ENCODE measurements at regions not wholly inside any gene's neighbourhood (a gene's known extent, or its start where the extent isn't known, plus 50 kb on each side); places are given as distances from the start of the nearest gene placed in this dataset.

DNA sequence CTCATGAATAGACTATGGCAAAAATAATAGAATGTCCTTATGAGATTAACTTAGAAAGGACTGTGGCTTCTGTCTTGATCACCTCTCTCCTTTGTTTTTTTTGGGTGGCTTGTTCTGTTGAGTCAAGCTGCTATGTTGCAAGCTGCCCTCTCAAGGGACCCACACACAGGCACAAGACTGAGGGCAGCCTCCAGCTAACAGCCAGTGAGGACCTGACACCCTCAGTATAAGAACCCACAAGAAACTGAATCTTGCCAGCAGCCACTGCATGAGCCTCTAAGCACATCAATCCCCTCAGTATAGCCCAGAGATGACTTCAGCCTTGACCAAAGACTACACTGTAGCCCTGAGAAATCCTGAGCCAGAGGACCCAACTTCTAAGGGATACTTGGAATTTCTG lies 361.1 kb downstream of the MCTP2 start:
- TF ChIP-seq, protein P1, sequence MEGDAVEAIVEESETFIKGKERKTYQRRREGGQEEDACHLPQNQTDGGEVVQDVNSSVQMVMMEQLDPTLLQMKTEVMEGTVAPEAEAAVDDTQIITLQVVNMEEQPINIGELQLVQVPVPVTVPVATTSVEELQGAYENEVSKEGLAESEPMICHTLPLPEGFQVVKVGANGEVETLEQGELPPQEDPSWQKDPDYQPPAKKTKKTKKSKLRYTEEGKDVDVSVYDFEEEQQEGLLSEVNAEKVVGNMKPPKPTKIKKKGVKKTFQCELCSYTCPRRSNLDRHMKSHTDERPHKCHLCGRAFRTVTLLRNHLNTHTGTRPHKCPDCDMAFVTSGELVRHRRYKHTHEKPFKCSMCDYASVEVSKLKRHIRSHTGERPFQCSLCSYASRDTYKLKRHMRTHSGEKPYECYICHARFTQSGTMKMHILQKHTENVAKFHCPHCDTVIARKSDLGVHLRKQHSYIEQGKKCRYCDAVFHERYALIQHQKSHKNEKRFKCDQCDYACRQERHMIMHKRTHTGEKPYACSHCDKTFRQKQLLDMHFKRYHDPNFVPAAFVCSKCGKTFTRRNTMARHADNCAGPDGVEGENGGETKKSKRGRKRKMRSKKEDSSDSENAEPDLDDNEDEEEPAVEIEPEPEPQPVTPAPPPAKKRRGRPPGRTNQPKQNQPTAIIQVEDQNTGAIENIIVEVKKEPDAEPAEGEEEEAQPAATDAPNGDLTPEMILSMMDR (IDR thresholded peaks at IDR 0.05): no peak
- no peak for DNase-seq
- Histone ChIP-seq H3K4me3 (no peak overlapping the region), H3K36me3 (no peaks in the 10 kb centered on the region), H3K4me1 (no peaks in the 10 kb centered on the region), H3K27ac (no peak overlapping the region), H3K27me3 (no peaks in the 10 kb centered on the region), H3K9me3 (no peaks in the 10 kb centered on the region)
- intact Hi-C loops (cut with DNase I): no loop called here
- no peak for ATAC-seq

DNA sequence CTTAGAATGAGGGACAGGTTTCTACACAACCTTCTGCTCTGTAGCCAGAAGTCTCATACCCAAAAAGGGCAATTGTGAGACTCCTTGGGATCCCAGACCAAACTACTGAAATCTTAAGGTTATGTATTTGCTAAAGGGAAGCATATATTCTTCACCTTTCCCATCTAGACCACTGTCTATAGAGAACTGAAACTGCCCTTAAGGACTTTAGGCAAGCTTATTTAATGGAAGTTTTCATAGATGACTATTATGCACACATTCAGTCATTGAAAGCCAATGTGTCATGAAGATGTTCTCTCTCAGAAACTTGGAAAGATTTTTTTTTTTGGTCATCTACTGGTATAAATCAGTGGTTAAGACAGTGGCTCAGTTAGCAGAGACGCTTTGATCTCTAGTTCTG lies 365.3 kb downstream of the MCTP2 start:
- DNase-seq (no peak), ATAC-seq (no peak)
- TF ChIP-seq, protein P1 (IDR thresholded peaks at IDR 0.05): no peak
- no peak overlapping the region for H3K4me3 ChIP-seq
- H3K4me1 ChIP-seq: no peaks in the 10 kb centered on the region
- no peaks in the 10 kb centered on the region for H3K36me3 ChIP-seq
- no peak overlapping the region for H3K27ac ChIP-seq
- no peaks in the 10 kb centered on the region for H3K27me3 ChIP-seq
- no peaks in the 10 kb centered on the region for H3K9me3 ChIP-seq
- intact Hi-C loops (cut with DNase I): no loop called here

DNA sequence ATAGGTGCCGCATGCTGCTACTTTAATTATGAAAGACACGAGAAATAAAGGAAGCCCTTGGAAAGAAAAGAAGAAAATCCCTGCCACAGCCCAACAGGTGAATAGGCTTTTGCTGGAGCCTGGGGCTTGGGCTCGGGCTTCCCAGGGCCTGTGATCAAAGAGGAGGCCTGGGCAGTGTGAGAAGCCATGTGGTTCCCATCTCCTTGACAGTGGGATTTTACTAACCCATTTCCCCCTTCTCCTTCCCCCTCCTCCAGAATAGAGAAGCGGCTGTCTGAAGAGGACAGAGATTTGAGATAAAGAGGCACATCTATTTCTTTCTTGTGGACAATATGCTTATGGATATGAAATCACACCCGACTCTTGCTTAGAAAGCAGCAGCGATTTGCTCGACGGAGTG lies 369.1 kb downstream of the MCTP2 start:
- ATAC-seq (no peak), DNase-seq (no peak)
- no peaks in the 10 kb centered on the region for H3K9me3 ChIP-seq
- no peak overlapping the region for H3K27ac ChIP-seq
- no peaks in the 10 kb centered on the region for H3K36me3 ChIP-seq
- no peaks in the 10 kb centered on the region for H3K27me3 ChIP-seq
- TF ChIP-seq, protein P1 (IDR thresholded peaks at IDR 0.05): no peak
- H3K4me1 ChIP-seq: peaks cover 3% of the 10 kb centered on the region
- H3K4me3 ChIP-seq: no peak overlapping the region
- intact Hi-C loops (cut with DNase I): no loop called here

DNA sequence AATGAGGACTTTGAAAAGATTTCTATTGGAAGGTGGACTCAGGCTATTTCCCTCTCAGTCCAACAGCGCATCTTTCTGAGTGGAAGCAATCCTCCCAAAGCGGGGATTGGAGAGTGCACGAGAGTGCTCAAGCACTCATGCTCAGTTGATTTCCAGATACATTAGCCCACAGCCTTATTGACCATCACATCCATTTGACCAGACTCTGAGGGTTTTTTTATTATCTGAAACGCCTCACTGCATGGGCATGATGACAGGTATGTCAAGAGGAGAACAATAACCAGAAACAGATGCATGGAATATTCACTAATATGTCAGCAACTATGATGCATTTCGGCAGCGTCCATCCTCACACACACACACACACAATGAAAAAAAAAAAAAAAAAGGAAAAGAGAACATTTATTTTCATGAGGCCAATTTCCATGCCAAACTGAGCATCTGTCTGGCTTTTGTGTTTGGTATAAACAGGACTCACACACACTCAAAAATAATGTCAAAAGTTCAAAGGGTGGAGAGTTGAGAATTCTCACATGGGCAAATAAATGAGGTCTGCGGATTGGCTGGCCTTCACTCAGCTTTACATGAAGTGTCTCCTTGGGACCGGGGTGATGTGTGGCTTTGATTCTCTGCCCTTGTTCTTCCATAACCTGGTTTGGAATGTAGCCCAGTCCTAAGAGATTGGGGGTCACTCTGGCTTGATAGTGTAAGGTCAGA lies 371.6 kb downstream of the MCTP2 start:
- Histone ChIP-seq H3K4me1 (peaks cover 7% of the 10 kb centered on the region), H3K27me3 (no peaks in the 10 kb centered on the region), H3K4me3 (no peak overlapping the region), H3K9me3 (no peaks in the 10 kb centered on the region), H3K27ac (no peak overlapping the region), H3K36me3 (no peaks in the 10 kb centered on the region)
- TF ChIP-seq, protein P1 (IDR thresholded peaks at IDR 0.05): no peak
- intact Hi-C loops (cut with DNase I): no loop called here
- ATAC-seq: no peak
- DNase-seq: no peak

DNA sequence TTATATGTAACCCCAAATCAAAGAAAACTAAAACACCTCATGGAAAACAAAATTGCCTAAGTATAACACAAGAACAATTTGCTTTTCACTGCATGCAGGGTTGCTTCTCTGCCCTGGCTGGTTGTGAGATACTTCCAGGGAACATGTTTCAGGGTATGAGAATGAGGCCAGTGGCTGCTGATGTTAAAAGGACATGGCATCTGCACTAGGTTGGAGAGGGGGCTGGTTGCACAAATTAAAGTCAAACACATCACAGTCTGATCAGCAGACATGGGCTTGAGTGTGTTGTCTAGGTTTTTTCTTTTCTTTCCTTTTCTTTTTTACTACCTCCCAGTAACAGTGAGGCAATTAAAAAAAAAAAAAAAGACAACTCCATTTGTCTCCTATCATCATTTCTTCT lies 374.9 kb downstream of the MCTP2 start:
- Histone ChIP-seq H3K36me3 (no peaks in the 10 kb centered on the region), H3K9me3 (no peaks in the 10 kb centered on the region), H3K27ac (no peak overlapping the region), H3K27me3 (no peaks in the 10 kb centered on the region), H3K4me1 (peaks cover 8% of the 10 kb centered on the region), H3K4me3 (no peak overlapping the region)
- TF ChIP-seq, protein P1 (IDR thresholded peaks at IDR 0.05): no peak
- DNase-seq (no peak), ATAC-seq (no peak)
- intact Hi-C loops (cut with DNase I): no loop called here
